GM12878 (cell line): ENCODE measurements at regions not wholly inside any gene's neighbourhood (a gene's known extent, or its start where the extent isn't known, plus 50 kb on each side); places are given as distances from the start of the nearest gene placed in this dataset.

ENCODE experiments used
- ATAC-seq: fragments of 200-7000 bp; cut with Tn5 transposase; 3 replicates; pipeline ENCODE4 v1.9.1; 2020; ENCODE audit warnings: mild to moderate bottlenecking, moderate library complexity
- BruUV-seq: library from RNA; stranded (reverse); fragments of 400-500 nt; replicated peaks from 2 replicates; lab custom pipeline; 2021; lab: Mats Ljungman, UMichigan
- CTCF ChIA-PET: fragments of 300-600 bp; sonication (Branson Sonifier 250); formaldehyde crosslinking; extraction: SDS; loops from one replicate; lab custom pipeline; 2021; ENCODE audit warnings: inconsistent platforms; lab: Yijun Ruan, JAX
- POLR2A ChIA-PET: fragments of 350-600 bp; formaldehyde crosslinking; extraction: SDS; loops from one replicate; lab custom pipeline; 2021; ENCODE audit warnings: inconsistent platforms; lab: Charles Lee
- RAD21 ChIA-PET: fragments of 300-600 bp; sonication (Branson Sonifier 250); formaldehyde crosslinking; loops from one replicate; lab custom pipeline; 2023; ENCODE audit warnings: antibody characterized with exemption; ENCODE audit not compliant: unreplicated experiment; lab: Charles Lee
- SMC1A ChIA-PET: fragments of 300-600 bp; sonication (Branson Sonifier 250); formaldehyde crosslinking; loops from one replicate; lab custom pipeline; 2023; ENCODE audit not compliant: unreplicated experiment, uncharacterized antibody; lab: Charles Lee
- DNase-seq: peaks from one replicate; pipeline ENCODE4 v3.0.0-alpha.2; 2011; ENCODE audit warnings: low read depth, low spot score
- FAIRE-seq: peaks from 3 replicates; lab custom pipeline; 2011; peaks lifted over from hg19 to GRCh38; lab: Jason Lieb, UNC
- H2AFZ ChIP-seq: 2 replicates; pipeline ENCODE4 v1.6.0; 2011; ENCODE audit warnings: low read depth, low read length, control low read depth; ENCODE audit not compliant: control insufficient read depth
- H3K27ac ChIP-seq: 2 replicates; pipeline ENCODE4 v1.5.1; 2011; ENCODE audit warnings: control low read depth; ENCODE audit not compliant: control insufficient read depth, insufficient read depth
- H3K27me3 ChIP-seq, 2 experiments: replicated peaks in 1 of 2; 2 replicates each; pipeline versions ENCODE4 v1.6.0 to v1.6.1; 2011; ENCODE audit warnings: low read length in 1 of 2; ENCODE audit not compliant: control insufficient read depth in 2 of 2, insufficient read depth in 2 of 2
- H3K36me3 ChIP-seq, 2 experiments: 2 replicates each; pipeline ENCODE4 v1.5.1; 2011; ENCODE audit warnings: low read length in 1 of 2; ENCODE audit not compliant: control insufficient read depth in 2 of 2, insufficient read depth in 2 of 2
- H3K4me1 ChIP-seq: 2 replicates; pipeline ENCODE4 v1.6.1; 2011; ENCODE audit warnings: mild to moderate bottlenecking, low read length, moderate library complexity, mixed read lengths; ENCODE audit not compliant: control insufficient read depth, insufficient read depth
- H3K4me2 ChIP-seq: 2 replicates; pipeline ENCODE4 v1.6.0; 2011; ENCODE audit warnings: control low read depth; ENCODE audit not compliant: control insufficient read depth, insufficient read depth
- H3K4me3 ChIP-seq: fragments of 200-600 bp; sonication (generic); 2 replicates; pipeline ENCODE4 v1.5.1; 2016
- H3K79me2 ChIP-seq: 2 replicates; pipeline ENCODE4 v1.6.0; 2011; ENCODE audit warnings: low read length; ENCODE audit not compliant: control insufficient read depth, insufficient read depth
- H3K9ac ChIP-seq: 2 replicates; pipeline ENCODE4 v1.8.0; 2011; ENCODE audit warnings: low read length, control low read depth, mixed read lengths; ENCODE audit not compliant: control insufficient read depth, insufficient read depth
- H3K9me3 ChIP-seq: replicated peaks from 3 replicates; pipeline ENCODE4 v1.5.1; 2011; ENCODE audit warnings: mild to moderate bottlenecking, low read length; ENCODE audit not compliant: control insufficient read depth, insufficient read depth
- H4K20me1 ChIP-seq: 2 replicates; pipeline ENCODE4 v1.6.0; 2011; ENCODE audit not compliant: control insufficient read depth, insufficient read depth
- BCLAF1 ChIP-seq: fragments of 450-650 bp; IDR thresholded peaks from 2 replicates; pipeline ENCODE4 v1.6.1; 2017; ENCODE audit warnings: antibody characterized with exemption, mild to moderate bottlenecking, moderate library complexity
- CEBPZ ChIP-seq: fragments of 150-350 bp; IDR thresholded peaks from 2 replicates; pipeline ENCODE4 v1.6.1; 2016; ENCODE audit warnings: low read depth, low read length
- FOXM1 ChIP-seq: IDR thresholded peaks from 2 replicates; pipeline ENCODE4 v1.6.1; 2012; ENCODE audit warnings: low read depth, mild to moderate bottlenecking, inconsistent platforms, low read length, moderate library complexity
- IRF3 ChIP-seq: fragments of 450-650 bp; IDR thresholded peaks from 2 replicates; pipeline ENCODE4 v1.6.1; 2014; ENCODE audit warnings: mild to moderate bottlenecking
- KLF5 ChIP-seq: fragments of 450-650 bp; IDR thresholded peaks from 2 replicates; pipeline ENCODE4 v1.6.1; 2014; ENCODE audit warnings: mild to moderate bottlenecking; ENCODE audit not compliant: partially characterized antibody
- MEF2B ChIP-seq: fragments of 450-650 bp; IDR thresholded peaks from 2 replicates; pipeline ENCODE4 v1.6.1; 2018; ENCODE audit warnings: mild to moderate bottlenecking, moderate library complexity; ENCODE audit not compliant: partially characterized antibody, poor library complexity, severe bottlenecking
- MXI1 ChIP-seq: fragments of 150-350 bp; IDR thresholded peaks from 2 replicates; pipeline ENCODE4 v1.6.1; 2011; ENCODE audit warnings: low read depth, mild to moderate bottlenecking, inconsistent platforms, low read length, improper control_type of control experiment
- NFXL1 ChIP-seq: fragments of 450-650 bp; IDR thresholded peaks from 2 replicates; pipeline ENCODE4 v1.6.1; 2017; ENCODE audit warnings: antibody characterized with exemption, mild to moderate bottlenecking, borderline replicate concordance
- RAD21 ChIP-seq: IDR thresholded peaks from 2 replicates; pipeline ENCODE4 v1.6.1; 2011; ENCODE audit warnings: mild to moderate bottlenecking, low read depth, low read length, moderate library complexity; ENCODE audit not compliant: insufficient read depth
- RB1 ChIP-seq: fragments of 450-650 bp; formaldehyde crosslinking; IDR thresholded peaks from 2 replicates; pipeline ENCODE4 v1.6.1; 2017; ENCODE audit warnings: mild to moderate bottlenecking, borderline replicate concordance
- SIN3A ChIP-seq: IDR thresholded peaks from 2 replicates; pipeline ENCODE4 v1.6.1; 2012; ENCODE audit warnings: low read depth, low read length, improper control_type of control experiment
- SP1 ChIP-seq: IDR thresholded peaks from one replicate; pipeline ENCODE4 v1.6.1; 2011; ENCODE audit warnings: low read depth, low read length
- STAT3 ChIP-seq: IDR thresholded peaks from 2 replicates; pipeline ENCODE4 v1.6.1; 2011; ENCODE audit warnings: low read depth, low read length, improper control_type of control experiment
- ZNF592 ChIP-seq: fragments of 450-650 bp; IDR thresholded peaks from 2 replicates; pipeline ENCODE4 v1.6.1; 2017; ENCODE audit warnings: mild to moderate bottlenecking, moderate library complexity
- WGBS: methylation state at CpG from one replicate; pipeline ENCODE4 v1.1.6; 2016; ENCODE audit warnings: low lambda C conversion rate; ENCODE audit not compliant: insufficient replicate concordance, insufficient coverage; ENCODE audit errors: missing lambda C conversion rate; 5-methylcytosine and 5-hydroxymethylcytosine counted together
- in situ Hi-C: fragments of 300-500 bp; cut with MboI; formaldehyde crosslinking; loops from 9 replicates; pipeline ENCODE4 v1.14.3; 2018; ENCODE audit warnings: mixed read lengths
- intact Hi-C: fragments of 100-400 bp; cut with micrococcal nuclease; formaldehyde crosslinking; loops from one replicate; pipeline ENCODE4 v1.14.2; 2022; ENCODE audit not compliant: unreplicated experiment

- ChIA-PET CTCF (interaction anchor here (0.6 kb wide), 1 partner anchor 361 kb away, joined by 3 read pairs; no protein-coding TSS in a partner anchor), POLR2A (no interaction called here), RAD21 (no interaction called here), SMC1A (no interaction called here)
- Histone ChIP-seq H2AFZ (no peak overlapping the region), H3K27ac (no peak overlapping the region), H3K4me3 (no peak overlapping the region), H3K9ac (no peak overlapping the region), H3K9me3 (no peaks in the 10 kb centered on the region; the same call in 2 of the 3 replicates), H3K79me2 (no peaks in the 10 kb centered on the region), H3K27me3 (no peaks in the 10 kb centered on the region; a peak in 1 of 4 replicates), H4K20me1 (no peaks in the 10 kb centered on the region), H3K36me3 (no peaks in the 10 kb centered on the region), H3K4me2 (no peak overlapping the region), H3K4me1 (no peaks in the 10 kb centered on the region)
- no TSS peak for BruUV-seq
- 18% methylated on average over 3 of the region's 3 CpGs for WGBS
- no peak for DNase-seq
- FAIRE-seq: no peak
- ATAC-seq: no peak
- intact Hi-C loops (no loop called here), in situ Hi-C loops (no loop called here)
- TF ChIP-seq MXI1 (no peak), STAT3 (no peak), IRF3 (no peak), NFXL1 (no peak), BCLAF1 (no peak), ZNF592 (no peak), FOXM1 (no peak), SP1 (no peak), KLF5 (no peak), CEBPZ (no peak), SIN3A (no peak), RAD21 (no peak), RB1 (no peak), MEF2B (no peak)
Observed at GRCh38 chr2:20928617-20929016, 105.7 kb upstream of the LDAH start.
